GM21786 (cell line): ENCODE measurements at regions not wholly inside any gene's neighbourhood (a gene's known extent, or its start where the extent isn't known, plus 50 kb on each side); places are given as distances from the start of the nearest gene placed in this dataset.

ENCODE experiments used
- ATAC-seq: cut with Tn5 transposase; IDR thresholded peaks from one replicate; pipeline ENCODE4 v1.9.1; 2021; ENCODE audit not compliant: unreplicated experiment

DNA sequence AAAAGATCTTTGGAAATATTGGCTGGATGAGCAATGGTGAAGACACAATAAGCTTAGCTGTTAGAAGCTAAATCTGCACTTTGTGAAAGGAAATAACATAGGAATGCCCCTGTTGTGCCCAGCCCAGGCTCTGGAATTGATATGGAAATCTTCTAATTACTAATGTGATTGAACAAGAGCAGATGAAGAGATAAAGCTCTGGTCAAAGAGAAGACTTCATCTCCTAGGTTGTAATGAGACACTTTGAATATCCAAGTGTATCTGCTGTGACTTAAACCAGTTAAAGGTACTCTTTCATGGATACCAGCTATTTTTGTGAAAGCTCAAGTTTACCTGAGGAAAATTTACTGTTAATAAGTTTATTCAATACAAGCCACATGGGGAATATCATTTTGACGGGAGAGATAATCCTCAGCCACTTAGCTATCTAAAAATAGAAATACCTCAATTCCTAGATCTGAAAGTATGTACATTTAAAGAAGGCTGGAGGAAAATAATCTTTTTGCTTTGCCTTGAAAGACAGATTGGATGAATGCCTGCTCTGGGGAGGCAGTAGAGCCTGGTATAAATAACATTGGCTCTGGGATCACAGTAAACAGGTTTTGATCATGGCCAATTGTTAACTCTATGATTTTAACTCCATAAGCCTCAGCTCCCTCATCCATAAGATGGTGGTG is 494.0 kb upstream of the B3GALT2 start:
- ATAC-seq: no peak

DNA sequence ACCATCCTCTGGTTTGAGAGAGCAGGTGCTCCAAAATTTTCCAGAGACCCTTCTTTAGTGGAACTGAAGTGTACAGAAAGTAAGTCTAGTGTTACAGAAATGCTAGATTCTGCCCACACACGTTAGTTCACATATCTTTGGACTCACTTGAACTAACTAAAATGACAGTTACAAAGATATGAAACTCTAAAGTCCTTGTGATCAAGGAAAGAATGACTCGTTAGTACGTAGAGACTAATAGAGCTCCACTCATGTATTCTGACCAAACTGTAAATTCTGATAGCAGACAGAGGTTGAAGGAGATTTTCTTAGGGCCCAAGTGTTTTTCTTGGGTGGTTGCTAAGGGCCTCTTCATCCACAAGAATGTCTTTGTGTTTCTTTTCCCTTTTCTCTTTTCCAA is 491.5 kb upstream of the B3GALT2 start:
- ATAC-seq: no peak

DNA sequence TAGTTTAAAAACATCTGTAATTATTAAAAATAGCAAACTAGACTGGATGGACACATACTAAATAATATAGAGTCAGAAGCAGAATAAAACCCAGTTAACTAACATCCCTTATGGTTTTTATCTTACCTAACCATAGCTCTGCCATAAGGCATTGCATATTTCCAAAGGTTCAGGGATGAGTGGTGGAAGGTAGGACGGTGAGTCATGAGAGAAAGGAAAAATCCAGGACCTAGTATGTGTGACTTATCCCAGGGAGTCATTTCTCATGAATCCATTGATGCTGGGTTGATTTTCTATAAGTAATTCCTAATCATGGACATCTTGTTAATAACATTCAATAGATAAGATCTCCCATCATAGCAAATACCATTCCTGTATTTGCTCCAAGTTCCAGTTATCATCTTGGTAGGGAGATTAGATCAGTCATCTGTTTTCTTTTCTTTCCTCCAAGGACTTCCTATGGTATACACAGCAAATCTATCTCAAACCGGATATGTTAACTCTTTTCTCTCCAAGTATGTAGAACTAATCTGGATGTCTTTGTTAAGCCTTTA is 490.7 kb upstream of the B3GALT2 start:
- ATAC-seq: no peak

DNA sequence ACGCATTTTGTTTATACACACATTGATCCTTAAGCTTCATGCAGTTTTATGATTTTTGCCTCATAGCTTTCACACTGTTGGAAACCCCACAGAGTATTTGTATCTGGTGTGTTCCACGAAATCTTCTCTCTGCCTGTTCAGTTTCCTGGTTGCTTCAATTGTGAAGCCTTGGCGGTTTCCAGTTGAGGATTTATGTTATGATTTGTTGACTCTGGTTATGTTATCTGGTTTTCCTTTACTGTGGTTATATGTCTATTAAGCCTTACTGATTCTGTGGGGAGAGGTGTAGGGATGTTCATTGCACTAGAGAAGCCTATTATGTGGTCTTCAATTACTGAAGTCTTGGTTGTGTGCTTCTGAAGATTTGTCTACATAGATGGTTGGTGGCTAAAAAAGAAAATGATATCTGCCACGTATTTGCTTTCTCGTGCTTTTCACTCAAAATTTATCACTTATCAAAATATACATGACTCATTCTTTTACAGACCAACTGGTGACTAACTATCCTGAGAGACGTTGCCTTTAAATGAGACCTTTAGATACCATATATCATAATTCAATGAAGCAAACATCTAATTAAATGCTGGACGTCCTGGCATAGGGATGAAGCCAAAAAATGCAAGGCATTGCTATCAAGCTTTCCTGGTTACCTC is 488.0 kb upstream of the B3GALT2 start:
- no peak for ATAC-seq

DNA sequence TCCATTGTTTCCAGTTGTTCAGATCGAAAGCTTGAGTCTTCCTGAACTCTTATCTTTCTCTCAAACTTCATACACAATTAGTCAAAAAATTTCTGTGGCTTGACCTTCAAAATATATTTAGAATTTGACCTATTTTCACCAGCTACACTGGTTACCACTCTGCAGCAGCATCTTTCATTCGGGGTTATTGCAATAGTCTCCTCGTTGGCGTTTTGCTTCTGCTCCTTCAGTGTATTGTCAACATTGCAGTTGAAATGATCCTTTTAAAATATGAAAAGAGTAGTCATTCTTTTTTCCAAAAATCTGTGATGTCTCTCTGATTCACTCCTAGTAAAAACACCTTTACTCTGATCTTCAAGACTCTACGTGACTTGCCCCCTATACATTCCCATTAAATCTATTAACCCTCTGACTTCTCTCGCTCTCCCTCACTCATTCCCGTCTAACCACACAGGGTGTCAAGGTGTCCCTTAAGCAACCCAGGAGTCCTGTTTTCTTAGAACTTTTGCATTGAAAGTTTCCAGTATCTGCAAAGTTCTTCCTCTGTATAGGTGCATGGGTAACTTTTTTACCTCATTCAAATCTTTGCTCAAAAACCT is 480.2 kb upstream of the B3GALT2 start:
- ATAC-seq: no peak

DNA sequence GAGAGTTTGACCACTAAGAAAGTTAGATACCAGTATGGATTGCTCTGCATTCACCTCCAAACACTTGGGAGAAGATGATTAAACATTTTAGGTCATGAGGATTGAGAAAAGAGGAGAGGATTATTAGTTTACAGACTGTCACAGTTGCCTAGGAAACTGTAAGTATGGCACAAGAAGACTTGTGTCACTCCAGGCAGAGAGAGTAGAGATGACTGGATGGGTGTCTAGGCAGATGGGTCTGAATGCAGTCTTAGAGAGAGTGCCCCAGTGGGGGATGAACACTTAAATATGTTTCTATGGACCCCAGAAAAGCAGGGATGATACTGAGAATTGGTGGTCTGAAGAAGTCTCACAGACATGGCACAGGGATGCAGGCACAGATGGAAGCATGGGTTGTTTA is 477.6 kb upstream of the B3GALT2 start:
- no peak for ATAC-seq

DNA sequence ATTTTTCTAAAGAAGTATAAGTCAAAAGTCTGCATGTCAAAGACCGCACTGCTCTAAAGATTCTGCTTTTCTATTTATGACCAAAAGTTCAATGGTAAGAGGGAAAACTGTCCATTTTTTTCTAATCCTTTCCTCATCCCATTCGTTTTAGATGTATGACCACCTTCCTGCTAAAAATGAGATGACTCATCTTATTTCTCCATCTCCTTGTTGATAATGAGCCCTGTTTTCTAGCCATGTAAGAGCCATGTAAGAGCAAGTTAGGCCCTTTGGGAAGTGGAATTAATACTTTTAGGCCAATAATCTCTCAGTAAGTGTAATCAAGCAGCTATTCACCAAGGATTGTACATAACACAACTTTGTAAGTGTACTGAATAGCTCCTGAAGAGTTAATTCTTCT is 475.6 kb upstream of the B3GALT2 start:
- ATAC-seq: no peak

DNA sequence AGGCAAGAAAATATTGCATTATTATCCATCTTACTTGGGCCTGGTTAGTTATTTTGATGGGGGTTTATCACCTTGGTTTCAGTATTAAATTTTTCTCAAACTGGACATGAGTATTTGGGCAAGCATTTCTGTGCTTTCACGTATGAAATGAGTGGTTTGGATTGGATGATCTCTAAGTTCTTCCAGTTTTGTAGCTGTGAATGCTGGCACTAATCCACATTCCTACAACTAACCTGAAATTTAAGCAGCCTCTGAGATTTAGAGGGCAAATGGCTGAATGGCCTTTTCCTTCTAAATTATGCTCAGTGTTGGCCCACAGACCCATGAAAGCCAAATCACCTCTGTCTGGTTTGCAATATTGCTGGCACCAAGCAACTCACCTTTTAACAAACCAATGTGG is 475.0 kb upstream of the B3GALT2 start:
- no peak for ATAC-seq

DNA sequence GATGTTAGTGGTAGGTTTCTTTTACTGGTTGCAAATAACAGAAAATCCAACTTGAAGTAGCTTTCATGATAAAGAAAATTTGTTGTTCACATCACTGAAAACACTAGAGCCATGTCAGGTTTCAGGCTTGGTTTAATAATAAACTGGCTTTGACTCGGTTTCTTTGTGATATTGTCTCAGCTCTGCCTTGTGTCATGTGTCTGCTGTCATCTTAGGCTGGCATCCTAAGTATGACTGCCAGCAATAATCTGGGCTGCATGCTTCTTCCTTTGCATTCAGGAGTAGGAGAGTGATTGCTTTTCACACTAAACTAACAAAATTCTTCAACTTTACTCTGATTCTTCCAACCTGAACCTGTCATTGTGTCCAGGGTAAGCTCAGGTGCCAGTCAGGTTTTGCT is 474.0 kb upstream of the B3GALT2 start:
- no peak for ATAC-seq

DNA sequence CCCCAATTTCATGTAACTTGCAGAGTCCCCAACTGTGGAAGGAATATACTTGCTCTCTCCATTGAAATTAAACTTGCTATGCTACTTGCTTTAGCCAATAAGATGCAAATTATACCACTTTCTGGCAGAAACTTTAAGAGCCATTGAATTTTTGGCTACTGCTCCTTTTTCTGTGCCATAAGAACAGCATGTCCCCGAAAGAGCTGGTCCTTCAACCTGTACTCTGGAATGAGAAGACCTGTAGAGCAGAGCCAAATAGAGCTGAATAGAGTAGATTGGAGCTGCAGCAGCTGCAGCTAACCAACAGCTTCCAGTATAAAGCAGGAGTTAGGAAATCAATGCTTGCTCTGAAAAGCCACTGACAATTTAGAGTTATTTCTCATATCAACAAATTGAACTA is 472.3 kb upstream of the B3GALT2 start:
- ATAC-seq: no peak

DNA sequence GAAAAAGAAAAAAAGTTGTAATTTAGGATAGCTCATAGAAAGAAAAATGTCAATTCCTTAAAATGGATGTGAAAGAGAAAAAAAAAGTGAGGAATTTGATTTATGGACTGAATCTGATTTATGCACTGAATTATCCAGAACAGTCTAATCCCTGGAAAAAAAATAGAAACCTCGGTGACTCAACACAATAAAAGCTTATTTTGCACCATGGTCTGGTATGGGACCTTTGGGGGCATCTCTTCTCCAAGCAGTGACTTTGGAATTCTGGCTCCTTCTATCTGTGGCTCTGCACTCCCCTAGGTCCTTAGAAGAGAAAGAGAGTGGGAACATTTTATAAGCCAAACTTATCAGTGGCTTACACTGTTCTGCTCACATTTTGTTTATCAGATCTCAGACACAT is 471.7 kb upstream of the B3GALT2 start:
- no peak for ATAC-seq

DNA sequence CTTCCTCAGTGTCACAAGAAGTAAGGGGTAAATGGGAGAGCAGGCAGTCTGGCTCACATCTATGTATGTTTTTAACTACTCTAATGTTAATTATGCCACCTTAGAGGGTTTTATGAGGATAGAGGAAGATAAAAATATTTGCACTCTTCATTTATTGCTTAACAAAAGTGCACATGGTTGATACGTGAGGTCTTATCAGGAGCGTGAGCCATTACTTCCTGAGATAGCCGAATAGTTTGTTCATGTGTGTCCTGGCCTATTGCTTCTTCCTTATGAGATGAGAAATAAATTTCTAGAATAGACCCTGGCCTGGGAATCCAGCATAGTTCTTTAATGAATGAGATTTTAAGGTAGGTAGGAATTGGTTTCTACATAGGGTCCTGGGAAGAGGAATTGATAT is 471.1 kb upstream of the B3GALT2 start:
- ATAC-seq: no peak

DNA sequence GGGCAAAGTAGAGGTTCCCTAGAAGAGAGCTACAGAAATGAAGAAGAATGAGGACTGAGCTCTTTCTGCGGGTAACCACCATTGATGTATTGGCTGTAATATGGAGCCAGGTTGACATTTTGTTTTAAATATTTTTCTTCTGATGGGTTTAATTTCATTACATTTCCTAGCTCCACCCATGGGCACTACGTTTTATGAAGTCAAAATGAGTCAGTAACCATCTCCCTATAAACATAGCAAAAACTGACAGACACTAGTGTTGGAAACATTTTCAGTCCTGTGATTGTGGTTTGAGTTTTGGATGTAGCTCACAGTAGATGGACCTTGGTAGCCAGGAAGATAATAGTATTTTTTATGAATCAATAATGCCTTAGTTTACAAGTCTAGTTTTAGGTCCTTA is 470.4 kb upstream of the B3GALT2 start:
- ATAC-seq: no peak

DNA sequence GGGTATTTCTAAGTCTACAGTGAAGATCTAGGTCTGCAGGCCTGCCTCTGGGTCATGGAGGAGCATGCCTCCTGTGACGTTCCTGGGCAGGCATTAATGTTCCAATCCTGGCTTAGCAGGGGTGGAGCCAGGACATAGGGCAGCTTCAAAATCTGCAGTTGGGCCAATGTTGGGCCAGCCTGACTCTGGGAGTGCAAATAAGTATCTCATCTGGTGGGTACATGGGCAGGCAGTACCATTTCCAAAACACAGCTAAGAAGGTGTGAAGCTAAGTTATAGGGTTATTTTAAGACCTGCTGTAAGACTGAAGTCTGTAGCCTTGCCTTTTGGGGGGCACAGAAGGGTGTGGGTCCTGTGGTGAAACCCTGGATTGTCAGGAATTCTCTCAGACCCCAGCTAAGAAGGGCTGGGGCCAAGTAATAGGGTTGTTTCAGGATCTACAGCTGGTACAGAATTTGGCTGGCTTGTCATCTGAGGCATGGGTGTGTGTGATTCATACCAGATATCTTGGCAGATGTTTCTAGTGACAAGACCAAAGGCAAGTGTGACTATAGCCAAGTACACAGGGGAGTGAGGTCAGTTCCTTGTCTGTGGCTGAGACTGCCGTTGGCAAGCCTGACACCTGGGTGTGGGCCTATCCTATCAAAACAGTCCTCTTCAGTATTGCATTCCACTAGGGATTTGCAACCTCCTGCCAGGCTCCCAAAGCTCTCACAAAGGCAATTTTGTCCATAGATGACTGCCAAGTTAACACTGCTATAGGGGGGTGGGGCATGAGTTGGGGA is 468.7 kb upstream of the B3GALT2 start:
- no peak for ATAC-seq

DNA sequence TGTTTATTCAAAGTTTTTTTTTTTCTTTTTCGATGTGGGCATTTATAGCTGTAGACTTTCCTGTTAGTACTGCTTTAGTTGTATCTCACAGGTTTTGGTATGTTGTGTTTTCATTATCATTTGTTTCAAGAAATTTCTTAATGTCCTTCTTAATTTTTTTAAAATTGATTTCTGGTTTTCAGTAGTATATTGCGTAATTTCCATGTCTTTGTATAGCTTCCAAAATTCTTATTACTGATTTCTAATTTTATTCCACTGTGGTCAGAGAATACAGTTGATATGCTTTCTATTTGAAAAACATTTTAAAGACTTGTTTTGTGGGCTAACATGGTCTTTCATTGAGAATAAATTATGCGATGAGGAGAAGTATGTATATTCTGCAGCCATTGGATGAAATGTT is 463.2 kb upstream of the B3GALT2 start:
- no peak for ATAC-seq

DNA sequence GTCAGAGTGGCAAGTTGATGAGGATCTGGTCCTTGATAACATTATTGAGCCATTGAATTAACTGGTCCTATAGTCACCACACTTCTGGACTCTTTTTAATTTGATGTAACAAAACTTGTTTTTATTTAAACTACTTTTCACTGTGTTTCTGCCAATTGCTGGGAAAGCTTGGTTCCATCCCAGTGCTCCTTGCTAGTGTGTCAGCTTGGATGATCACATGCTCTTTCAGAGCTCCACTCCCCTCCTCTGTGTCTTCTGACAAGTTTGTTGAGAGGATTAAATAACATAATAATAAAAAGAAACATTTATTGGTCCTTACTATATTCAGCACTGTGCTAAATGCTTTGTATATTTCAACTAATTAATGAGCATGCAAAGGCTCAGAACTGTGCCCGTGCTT is 448.5 kb upstream of the B3GALT2 start:
- no peak for ATAC-seq

DNA sequence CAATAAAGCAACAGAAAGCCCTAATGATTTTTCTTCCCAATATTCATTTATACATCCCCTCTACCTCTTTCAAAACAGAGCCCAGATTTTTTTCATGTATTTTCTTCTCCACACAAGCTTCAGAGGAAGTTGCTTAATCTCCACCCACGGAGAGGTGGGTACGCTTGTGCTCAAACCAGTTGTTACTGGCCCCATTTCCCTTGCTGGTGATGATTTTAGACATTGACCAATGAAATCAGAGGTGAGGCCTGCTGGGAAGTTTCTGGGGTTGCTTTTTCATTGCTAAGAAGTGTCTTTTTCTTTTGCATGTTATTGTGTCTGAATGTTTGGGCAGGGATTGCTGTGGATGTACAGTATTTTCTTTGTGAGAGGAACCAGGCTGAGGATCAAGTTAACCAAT is 448.1 kb upstream of the B3GALT2 start:
- no peak for ATAC-seq

DNA sequence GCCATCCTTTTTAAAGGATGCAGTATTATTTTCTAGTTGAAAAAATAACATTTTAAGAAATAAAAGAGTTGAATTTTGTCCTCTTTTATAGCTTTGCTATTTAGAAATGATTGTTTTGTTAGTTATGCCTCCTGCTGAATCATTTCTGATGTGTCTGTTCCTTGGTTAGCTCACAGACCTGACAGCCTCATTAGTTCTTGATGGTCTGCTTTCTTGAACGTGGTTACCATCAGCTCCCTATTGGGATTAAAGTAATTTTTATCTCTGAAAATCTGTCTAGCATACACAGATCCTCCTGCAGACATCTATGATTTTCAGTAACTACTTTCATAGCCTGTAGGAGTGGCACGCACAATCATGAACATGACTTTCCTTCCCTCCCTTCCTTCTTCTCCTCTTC is 447.6 kb upstream of the B3GALT2 start:
- ATAC-seq: no peak

DNA sequence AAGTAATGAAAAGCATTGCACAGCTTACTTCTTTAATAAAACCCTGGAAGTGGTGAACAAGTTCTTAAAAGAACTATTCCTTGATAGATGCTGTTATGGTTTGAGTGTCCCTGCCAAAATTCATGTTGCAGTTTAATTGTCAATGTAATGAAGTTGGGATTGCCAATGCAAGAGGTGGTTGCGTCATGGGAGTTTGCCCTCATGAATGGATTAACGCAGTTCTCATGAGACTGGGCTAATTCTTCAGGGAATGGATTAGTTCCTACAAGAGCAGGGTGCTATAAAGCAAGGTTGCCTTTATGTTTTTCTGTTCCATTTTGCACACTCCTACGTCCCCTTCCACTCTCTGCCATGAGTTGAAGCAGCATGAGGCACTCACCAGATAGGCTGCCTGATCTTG is 446.7 kb upstream of the B3GALT2 start:
- ATAC-seq: no peak

DNA sequence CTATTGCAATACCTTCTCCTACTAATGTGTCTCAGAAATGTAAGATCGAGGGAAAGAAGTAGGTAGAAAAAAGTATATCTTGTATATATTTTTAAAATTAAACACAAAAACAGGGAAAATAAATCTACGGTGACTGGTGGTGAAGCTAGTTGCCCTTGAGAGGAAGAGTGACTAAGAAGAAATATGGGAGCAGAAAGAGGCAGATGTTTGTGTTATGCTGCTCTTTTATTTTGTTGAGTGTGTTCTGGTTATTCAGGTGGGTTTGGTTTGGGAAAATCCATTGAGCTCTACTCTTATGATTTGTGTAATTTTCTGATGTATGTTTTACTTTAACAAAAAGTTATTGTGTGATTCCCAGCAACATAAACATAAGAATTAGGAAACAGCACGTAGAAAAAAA is 444.9 kb upstream of the B3GALT2 start:
- no peak for ATAC-seq

DNA sequence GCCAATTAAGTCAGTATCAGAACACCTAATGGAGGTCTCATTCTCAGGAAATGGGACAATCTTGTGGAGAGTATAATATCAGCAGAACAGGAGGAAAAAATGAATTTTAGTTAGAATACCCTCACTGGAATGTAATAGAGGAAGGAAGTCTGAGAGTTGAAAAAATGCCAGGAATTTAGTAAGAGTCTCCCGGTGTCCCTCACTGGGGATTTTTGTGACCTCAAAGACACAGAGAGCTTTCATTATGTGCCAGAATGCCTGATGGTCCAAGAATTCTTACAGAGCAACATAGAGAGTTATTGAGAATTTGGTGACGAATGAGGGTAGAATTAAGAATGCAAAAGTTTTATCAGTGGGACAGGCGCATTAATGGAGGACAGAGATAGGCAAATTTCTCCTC is 443.5 kb upstream of the B3GALT2 start:
- no peak for ATAC-seq

DNA sequence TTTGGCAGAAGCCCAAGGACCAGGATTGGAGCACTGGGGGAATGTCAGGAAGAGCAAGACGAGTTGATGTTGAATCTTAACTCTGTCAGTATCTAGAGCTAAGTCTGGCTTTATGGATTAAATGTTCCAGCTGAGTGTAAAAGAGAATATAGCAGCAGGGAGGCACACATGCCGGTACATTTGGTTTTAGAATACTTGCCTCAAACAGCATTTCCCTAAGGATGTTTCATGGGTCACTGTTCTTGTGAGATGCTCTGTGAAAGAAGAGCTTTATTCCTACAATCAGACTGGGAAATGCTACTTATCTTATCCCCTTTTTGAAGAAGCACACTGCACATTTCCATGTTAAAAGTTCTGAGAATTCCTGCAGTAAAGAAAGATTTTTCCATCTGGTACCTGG is 440.3 kb upstream of the B3GALT2 start:
- no peak for ATAC-seq
